CD14-positive monocyte (primary cell): ENCODE measurements at regions not wholly inside any gene's neighbourhood (a gene's known extent, or its start where the extent isn't known, plus 50 kb on each side); places are given as distances from the start of the nearest gene placed in this dataset.

Source experiments
- DNase-seq, 3 donors: peaks; one replicate each; pipeline ENCODE4 v3.0.0-alpha.2; 2011 to 2022
- H2AFZ ChIP-seq: 2 replicates; pipeline ENCODE4 v1.6.0; 2012; ENCODE audit warnings: mild to moderate bottlenecking, low read depth, low read length, inconsistent platforms; ENCODE audit not compliant: insufficient read depth, poor library complexity, severe bottlenecking
- H3K27ac ChIP-seq, 2 donors: 1 replicate in 1 of 2; 2 replicates in 1 of 2; pipeline ENCODE4 v1.5.1; 2012 to 2013; ENCODE audit warnings: low read length in 2 of 2, control low read depth in 1 of 2, inconsistent platforms in 1 of 2, low read depth in 1 of 2, mild to moderate bottlenecking in 1 of 2
- H3K27me3 ChIP-seq, 2 donors: one replicate each; pipeline versions ENCODE4 v1.6.0 to v1.6.1; 2011 to 2013; ENCODE audit warnings: low read length in 2 of 2; ENCODE audit not compliant: control insufficient read depth in 2 of 2, insufficient read depth in 2 of 2
- H3K36me3 ChIP-seq, 2 donors: replicated peaks in 1 of 2; 1 replicate in 1 of 2; 2 replicates in 1 of 2; pipeline versions ENCODE4 v1.5.1 to v1.6.1; 2012 to 2013; ENCODE audit warnings: low read length in 2 of 2, control low read depth in 1 of 2, inconsistent platforms in 1 of 2, mild to moderate bottlenecking in 1 of 2; ENCODE audit not compliant: insufficient read depth in 2 of 2, control insufficient read depth in 1 of 2
- H3K4me1 ChIP-seq, 2 donors: 1 replicate in 1 of 2; 2 replicates in 1 of 2; pipeline versions ENCODE4 v1.5.1 to v1.6.1; 2012 to 2013; ENCODE audit warnings: low read length in 2 of 2, control low read depth in 1 of 2, inconsistent platforms in 1 of 2, mild to moderate bottlenecking in 1 of 2, moderate library complexity in 1 of 2; ENCODE audit not compliant: insufficient read depth in 2 of 2, control insufficient read depth in 1 of 2
- H3K4me2 ChIP-seq: replicated peaks from 2 replicates; pipeline ENCODE3; 2012; ENCODE audit warnings: low read length, moderate library complexity, mild to moderate bottlenecking; ENCODE audit not compliant: poor library complexity, severe bottlenecking; ENCODE audit errors: extremely low read depth
- H3K4me3 ChIP-seq, 3 experiments: fragments of 200-600 bp in 1 of 3; sonication (generic) in 1 of 3; replicated peaks in 1 of 3; 1 replicate in 2 of 3; 2 replicates in 1 of 3; pipeline ENCODE4 v1.5.1; 2011 to 2013; ENCODE audit warnings: low read length in 3 of 3, mild to moderate bottlenecking in 3 of 3, control low read depth in 2 of 3, low read depth in 2 of 3, inconsistent platforms in 1 of 3, moderate library complexity in 1 of 3
- H3K79me2 ChIP-seq: 2 replicates; pipeline ENCODE4 v1.6.0; 2012; ENCODE audit warnings: mild to moderate bottlenecking, control low read depth, inconsistent platforms, low read length, moderate library complexity; ENCODE audit not compliant: insufficient read depth
- H3K9ac ChIP-seq: 2 replicates; pipeline ENCODE4 v1.6.0; 2017; ENCODE audit warnings: low read length, mild to moderate bottlenecking; ENCODE audit not compliant: insufficient read depth, poor library complexity, severe bottlenecking
- H3K9me3 ChIP-seq, 2 donors: replicated peaks in 1 of 2; 1 replicate in 1 of 2; 2 replicates in 1 of 2; pipeline versions ENCODE4 v1.5.1 to v1.6.1; 2012 to 2013; ENCODE audit warnings: low read length in 2 of 2, control low read depth in 1 of 2; ENCODE audit not compliant: control insufficient read depth in 1 of 2, insufficient read depth in 1 of 2
- H4K20me1 ChIP-seq: 2 replicates; pipeline ENCODE4 v1.6.0; 2012; ENCODE audit warnings: mild to moderate bottlenecking, low read length, control low read depth, moderate library complexity; ENCODE audit not compliant: insufficient read depth
- H3K27ac Mint-ChIP-seq, 7 donors: one replicate each; pipeline ENCODE4 v1.8.0; 2020; ENCODE audit warnings: mild to moderate bottlenecking in 7 of 7, mixed read lengths in 7 of 7, moderate library complexity in 6 of 7, inconsistent platforms in 2 of 7
- H3K27me3 Mint-ChIP-seq, 3 donors: one replicate each; pipeline ENCODE4 v1.8.0; 2021 to 2022; ENCODE audit warnings: low read depth in 3 of 3, mild to moderate bottlenecking in 3 of 3, mixed read lengths in 3 of 3, moderate library complexity in 3 of 3, inconsistent platforms in 1 of 3
- H3K36me3 Mint-ChIP-seq, 2 donors: one replicate each; pipeline ENCODE4 v1.8.0; 2020; ENCODE audit warnings: mixed read lengths in 2 of 2, inconsistent platforms in 1 of 2, mild to moderate bottlenecking in 1 of 2
- H3K4me1 Mint-ChIP-seq: one replicate; pipeline ENCODE4 v1.8.0; 2020; ENCODE audit warnings: mild to moderate bottlenecking, mixed read lengths
- H3K4me3 Mint-ChIP-seq, 2 donors: one replicate each; pipeline ENCODE4 v1.8.0; 2020; ENCODE audit warnings: mild to moderate bottlenecking in 2 of 2, mixed read lengths in 2 of 2, moderate library complexity in 1 of 2
- H3K9me3 Mint-ChIP-seq, 7 donors: one replicate each; pipeline ENCODE4 v1.8.0; 2020 to 2022; ENCODE audit warnings: mixed read lengths in 7 of 7, mild to moderate bottlenecking in 6 of 7, moderate library complexity in 6 of 7, inconsistent platforms in 2 of 7
- WGBS: methylation state at CpG from one replicate; pipeline ENCODE4 v1.1.5; 2013; ENCODE audit warnings: missing lambda C conversion rate; ENCODE audit not compliant: insufficient coverage; 5-methylcytosine and 5-hydroxymethylcytosine counted together
- intact Hi-C, 2 donors: fragments of 100-400 bp; cut with micrococcal nuclease; formaldehyde crosslinking; loops; one replicate each; pipeline versions ENCODE4 v1.15.0 to v1.15.1; 2023
- TF ChIP-seq, protein P1 (sequence below): fragments of 200-600 bp; IDR thresholded peaks from one replicate; pipeline ENCODE4 v1.8.0; 2022; ENCODE audit warnings: antibody characterized with exemption, mild to moderate bottlenecking

DNA sequence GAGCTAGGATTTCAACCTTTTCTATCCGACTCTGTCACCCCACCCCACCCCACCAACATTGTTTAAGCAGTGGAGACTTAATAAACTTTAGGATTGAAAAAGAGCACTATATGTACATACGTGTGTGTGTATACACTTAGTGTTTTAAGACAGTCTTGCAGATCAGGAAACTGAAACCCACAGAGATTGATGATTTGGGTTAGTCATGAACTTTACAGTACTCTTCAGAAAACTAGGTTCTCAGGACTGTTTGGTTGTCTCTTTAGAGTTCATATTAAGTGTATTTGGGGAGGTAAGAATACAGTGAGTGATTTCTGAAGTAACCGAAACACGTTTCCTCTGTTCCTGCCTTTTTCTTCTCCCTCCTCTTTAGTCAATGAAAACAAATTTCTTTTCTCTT, 1043.1 kb downstream of the TLE1 start:
- DNase-seq = no peak
- no peak overlapping the region for H3K27ac Mint-ChIP-seq
- H3K36me3 Mint-ChIP-seq = no peaks in the 10 kb centered on the region
- H3K9me3 Mint-ChIP-seq = peaks cover 2 to 9% (median 4%) of the 10 kb centered on the region in 7 donors
- Histone ChIP-seq H3K9ac (no peak overlapping the region), H3K4me3 (no peak overlapping the region), H3K36me3 (no peaks in the 10 kb centered on the region), H3K79me2 (no peaks in the 10 kb centered on the region), H3K27ac (no peak overlapping the region), H2AFZ (no peak overlapping the region), H4K20me1 (no peaks in the 10 kb centered on the region), H3K27me3 (no peaks in the 10 kb centered on the region), H3K4me2 (no peak overlapping the region), H3K4me1 (no peaks in the 10 kb centered on the region), H3K9me3 (peaks cover 0 to 4% of the 10 kb centered on the region in 2 donors)
- no peaks in the 10 kb centered on the region for H3K4me1 Mint-ChIP-seq
- H3K4me3 Mint-ChIP-seq = no peak overlapping the region
- intact Hi-C loops = loop anchor here in 1 of 2 donors (10.0 kb wide), 1 partner anchor 61 kb away; no protein-coding TSS in a partner anchor
- no peaks in the 10 kb centered on the region for H3K27me3 Mint-ChIP-seq
- TF ChIP-seq, protein P1, sequence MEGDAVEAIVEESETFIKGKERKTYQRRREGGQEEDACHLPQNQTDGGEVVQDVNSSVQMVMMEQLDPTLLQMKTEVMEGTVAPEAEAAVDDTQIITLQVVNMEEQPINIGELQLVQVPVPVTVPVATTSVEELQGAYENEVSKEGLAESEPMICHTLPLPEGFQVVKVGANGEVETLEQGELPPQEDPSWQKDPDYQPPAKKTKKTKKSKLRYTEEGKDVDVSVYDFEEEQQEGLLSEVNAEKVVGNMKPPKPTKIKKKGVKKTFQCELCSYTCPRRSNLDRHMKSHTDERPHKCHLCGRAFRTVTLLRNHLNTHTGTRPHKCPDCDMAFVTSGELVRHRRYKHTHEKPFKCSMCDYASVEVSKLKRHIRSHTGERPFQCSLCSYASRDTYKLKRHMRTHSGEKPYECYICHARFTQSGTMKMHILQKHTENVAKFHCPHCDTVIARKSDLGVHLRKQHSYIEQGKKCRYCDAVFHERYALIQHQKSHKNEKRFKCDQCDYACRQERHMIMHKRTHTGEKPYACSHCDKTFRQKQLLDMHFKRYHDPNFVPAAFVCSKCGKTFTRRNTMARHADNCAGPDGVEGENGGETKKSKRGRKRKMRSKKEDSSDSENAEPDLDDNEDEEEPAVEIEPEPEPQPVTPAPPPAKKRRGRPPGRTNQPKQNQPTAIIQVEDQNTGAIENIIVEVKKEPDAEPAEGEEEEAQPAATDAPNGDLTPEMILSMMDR = no peak
- 86% methylated on average over 1 of the region's 4 CpGs for WGBS

DNA sequence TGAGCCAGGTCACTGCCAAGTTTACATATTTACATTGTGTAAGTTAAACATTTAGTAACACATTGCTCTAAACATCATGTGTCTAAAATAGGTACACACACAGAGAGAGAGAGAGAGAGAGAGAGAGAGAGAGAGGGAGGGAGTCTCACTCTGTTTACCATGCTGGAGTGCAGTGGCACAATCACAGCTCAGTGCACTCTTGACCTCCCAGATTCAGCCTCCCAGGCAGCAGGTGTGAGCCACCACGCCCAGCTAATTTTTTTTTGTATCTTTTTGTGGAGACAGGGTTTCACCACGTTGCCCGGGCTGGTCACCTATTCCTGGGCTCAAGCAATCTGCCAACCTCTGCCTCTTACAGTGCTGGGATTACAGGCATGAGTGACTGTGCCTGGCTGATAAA, 1045.3 kb downstream of the TLE1 start:
- Mint-ChIP-seq H3K27me3 (no peaks in the 10 kb centered on the region), H3K4me3 (no peak overlapping the region), H3K4me1 (no peaks in the 10 kb centered on the region), H3K36me3 (no peaks in the 10 kb centered on the region), H3K27ac (no peak overlapping the region), H3K9me3 (peaks cover 0 to 9% (median 3%) of the 10 kb centered on the region in 7 donors)
- Histone ChIP-seq H2AFZ (no peak overlapping the region), H3K27ac (no peak overlapping the region), H3K4me3 (no peak overlapping the region), H3K36me3 (no peaks in the 10 kb centered on the region), H4K20me1 (no peaks in the 10 kb centered on the region), H3K4me1 (no peaks in the 10 kb centered on the region), H3K27me3 (no peaks in the 10 kb centered on the region), H3K9me3 (peaks cover 0 to 4% of the 10 kb centered on the region in 2 donors), H3K79me2 (no peaks in the 10 kb centered on the region), H3K9ac (no peak overlapping the region), H3K4me2 (no peak overlapping the region)
- no peak for DNase-seq
- TF ChIP-seq, protein P1 = no peak
- 86% methylated on average over 3 of the region's 3 CpGs for WGBS
- intact Hi-C loops = loop anchor here in 1 of 2 donors (10.0 kb wide), 1 partner anchor 59 kb away; no protein-coding TSS in a partner anchor
